HEK293T (cell line): ENCODE measurements at regions not wholly inside any gene's neighbourhood (a gene's known extent, or its start where the extent isn't known, plus 50 kb on each side); places are given as distances from the start of the nearest gene placed in this dataset.

Experiments
- BHLHE40 ChIP-seq: fragments of 450-650 bp; IDR thresholded peaks from 2 replicates; pipeline ENCODE4 v1.6.1; 2016; ENCODE audit warnings: mild to moderate bottlenecking, moderate library complexity, borderline replicate concordance
- FOXA1 ChIP-seq: fragments of 450-650 bp; IDR thresholded peaks from 2 replicates; pipeline ENCODE4 v1.6.1; 2016; ENCODE audit warnings: mild to moderate bottlenecking
- FOXM1 ChIP-seq: fragments of 450-650 bp; IDR thresholded peaks from 2 replicates; pipeline ENCODE4 v1.6.1; 2017; ENCODE audit warnings: mild to moderate bottlenecking, borderline replicate concordance
- HDGF ChIP-seq: fragments of 450-650 bp; IDR thresholded peaks from 2 replicates; pipeline ENCODE4 v1.6.1; 2017; ENCODE audit warnings: antibody characterized with exemption, borderline replicate concordance
- SP1 ChIP-seq: fragments of 450-650 bp; IDR thresholded peaks from 2 replicates; pipeline ENCODE4 v1.6.1; 2017
- SUZ12 ChIP-seq: fragments of 450-650 bp; IDR thresholded peaks from 2 replicates; pipeline ENCODE4 v1.6.1; 2016; ENCODE audit warnings: mild to moderate bottlenecking

DNA sequence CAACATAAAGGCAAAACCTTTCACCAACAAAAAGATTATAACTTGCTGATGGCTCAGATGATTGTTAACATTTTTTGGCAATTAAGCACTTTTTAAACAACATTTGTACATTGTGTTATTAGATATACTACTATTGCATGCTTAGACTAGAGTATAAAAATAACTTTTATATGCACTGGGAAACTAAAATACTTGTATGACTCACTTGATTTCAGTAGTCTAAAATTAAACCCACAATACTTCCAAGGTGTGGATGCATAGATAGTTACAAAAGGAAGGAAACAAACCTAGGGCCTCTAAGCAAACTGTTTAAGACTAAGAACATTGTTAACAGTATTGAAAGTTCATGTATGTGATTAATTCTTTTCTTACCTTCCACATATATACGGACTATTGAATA lies 1521.5 kb downstream of the OTOL1 start:
- TF ChIP-seq BHLHE40 (no peak), SP1 (no peak), FOXA1 (no peak), SUZ12 (no peak), HDGF (no peak), FOXM1 (no peak)
